ENCODE measurements at regions not wholly inside any gene's neighbourhood (a gene's known extent, or its start where the extent isn't known, plus 50 kb on each side); places are given as distances from the start of the nearest gene placed in this dataset.
"Not testable (repeated sequence)": the region's sequence is repeated elsewhere in the genome, so short reads cannot be mapped to it uniquely, and the experiment has no call there.

- DNase-seq (ENCODE audit: low read depth): no peak
Observed at GRCh38 chr6:15901141-15902115, 227.5 kb upstream of the MYLIP start.

DNA sequence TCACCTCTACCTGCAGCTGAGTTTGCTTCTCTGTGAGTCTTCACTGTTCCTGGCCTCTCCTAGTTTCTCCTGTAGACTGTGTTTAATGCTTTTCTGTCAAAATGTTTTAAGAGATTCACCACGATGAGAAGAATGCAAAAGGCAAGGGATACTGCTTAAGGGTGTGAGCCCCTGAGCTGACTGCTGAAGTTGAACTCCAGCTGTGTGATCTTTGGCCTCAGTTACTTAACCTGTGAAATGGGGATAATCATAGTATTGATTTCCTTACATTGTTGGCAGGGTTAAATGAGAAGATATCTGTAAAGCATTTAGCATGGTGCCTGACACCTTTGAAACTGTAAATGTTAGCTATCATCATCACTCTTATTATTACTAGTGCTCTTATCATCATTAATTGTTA lies 230.2 kb upstream of the MYLIP start:
- no peak for DNase-seq (ENCODE audit: low read depth)

DNA sequence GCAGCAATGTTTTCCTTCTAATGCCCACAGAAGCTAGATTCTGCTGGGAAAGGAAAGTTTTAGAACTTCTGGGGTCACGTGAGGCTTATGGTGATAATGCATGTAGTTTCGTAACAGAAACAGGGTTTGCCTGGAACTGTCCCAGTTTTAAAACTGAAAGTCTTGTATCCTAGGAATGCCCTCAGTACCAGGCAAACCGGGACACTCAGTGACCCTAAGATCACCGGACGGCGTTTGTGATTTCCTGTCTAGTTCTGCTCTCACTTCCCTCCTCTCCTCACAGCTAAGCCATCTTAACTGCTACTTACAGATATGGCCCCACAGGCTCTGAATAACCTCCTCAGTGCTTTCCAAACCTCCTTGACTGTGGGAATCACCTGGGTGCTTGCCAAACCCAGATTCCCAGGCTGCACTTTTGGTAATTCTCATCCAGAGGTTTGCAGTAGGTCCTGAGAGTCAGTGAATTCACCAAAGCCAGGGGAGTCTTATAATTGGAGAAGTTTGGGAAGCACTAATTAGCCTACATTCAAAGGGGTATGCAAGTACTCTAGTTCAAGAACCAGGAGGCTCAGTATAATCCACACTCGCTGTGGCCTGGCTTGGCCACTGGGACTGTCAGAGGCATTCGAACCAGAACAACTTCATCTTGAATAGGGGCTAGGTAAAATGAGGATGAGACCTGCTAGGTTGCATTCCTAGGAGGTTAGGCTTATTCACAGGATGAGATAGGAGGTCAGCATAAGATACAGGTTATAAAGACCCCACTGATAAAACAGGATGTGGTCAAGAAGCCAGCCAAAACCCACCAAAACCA lies 231.6 kb upstream of the MYLIP start:
- DNase-seq (ENCODE audit: low read depth): no peak

GRCh38 chr6:15894973-15895725 lies 232.3 kb upstream of the DTNBP1 start:
- no peak for DNase-seq (ENCODE audit: low read depth)

DNA sequence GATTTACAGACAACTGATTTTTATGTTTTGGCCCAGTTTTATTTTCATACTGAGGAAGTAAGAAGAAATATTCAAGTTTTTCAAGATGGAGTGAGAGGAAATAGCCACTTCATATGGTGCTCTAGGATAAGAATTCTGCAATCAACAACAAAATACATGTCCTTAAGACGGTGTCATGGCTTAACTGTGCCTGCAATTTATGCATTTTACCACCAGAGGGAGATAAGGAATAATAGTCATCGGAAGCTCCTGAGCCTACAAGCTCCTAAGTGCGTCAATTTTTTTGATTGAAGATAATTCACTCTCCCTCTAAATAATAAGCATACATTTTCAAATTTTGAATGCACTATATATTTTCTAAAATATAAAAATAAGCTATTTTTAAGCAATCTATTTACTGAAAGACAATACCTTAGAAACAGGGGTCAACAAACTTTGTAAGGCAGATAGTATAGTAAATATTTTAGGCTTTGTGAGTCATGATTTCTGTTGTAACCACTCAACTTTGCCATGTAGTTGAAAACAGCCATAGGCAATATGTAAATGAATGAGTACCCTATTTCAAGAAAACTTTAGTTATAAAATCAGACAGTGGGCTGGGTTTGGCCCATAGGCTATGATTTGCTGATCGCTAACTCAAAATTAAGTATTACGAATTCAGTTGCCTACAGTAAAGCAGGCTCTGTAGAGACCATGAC lies 230.9 kb upstream of the DTNBP1 start:
- no peak for DNase-seq (ENCODE audit: low read depth)

- DNase-seq (ENCODE audit: low read depth): no peak
Observed at GRCh38 chr6:15892369-15892768, 229.5 kb upstream of the DTNBP1 start.

- no peak for DNase-seq (ENCODE audit: low read depth)
Observed at GRCh38 chr6:15888798-15889772, 226.3 kb upstream of the DTNBP1 start.

DNA sequence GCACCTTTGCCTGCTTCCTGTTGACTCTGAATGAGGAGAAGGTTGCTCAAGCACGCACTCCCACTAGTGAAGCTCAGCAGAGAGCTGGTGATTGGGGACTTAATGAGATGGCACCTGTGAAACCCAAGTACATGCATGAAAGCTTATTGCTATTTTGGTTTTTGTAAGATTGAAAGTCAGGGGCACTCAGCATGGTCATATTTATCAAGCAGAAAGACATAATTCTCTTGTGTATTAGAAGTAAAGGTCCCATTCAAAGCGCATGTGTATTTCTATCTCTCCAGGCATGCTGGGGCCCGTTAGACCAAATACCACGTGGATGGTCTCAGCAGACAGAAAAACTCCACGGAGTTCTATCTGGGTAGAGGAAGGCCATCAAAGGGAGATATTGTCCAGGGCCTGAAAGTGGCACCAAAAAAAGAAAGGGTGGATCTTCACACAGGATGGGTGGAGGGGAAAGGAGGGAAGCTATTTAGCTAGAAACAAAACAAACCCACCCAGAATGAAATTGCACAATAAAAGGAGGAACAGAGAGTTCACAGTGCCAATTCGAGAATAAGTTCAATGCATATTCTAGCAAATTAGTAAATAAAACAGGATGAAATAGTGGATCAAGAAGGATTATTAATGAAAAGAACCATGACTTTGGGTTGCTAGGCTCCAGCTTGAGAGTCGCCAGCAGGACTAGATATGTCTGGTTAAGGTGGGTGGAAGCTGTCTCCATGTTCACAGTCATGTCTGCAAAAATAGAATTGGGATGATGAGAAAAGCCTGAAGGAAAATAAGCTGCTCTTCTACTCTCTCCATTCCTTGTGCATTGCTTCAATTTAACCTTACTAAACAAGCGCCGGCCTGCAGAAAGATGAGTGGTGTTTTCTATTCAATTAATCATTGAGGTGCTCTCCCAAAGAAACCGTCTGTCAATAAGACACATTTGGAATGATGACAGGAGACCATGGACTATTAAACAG lies 224.9 kb upstream of the DTNBP1 start:
- no peak for DNase-seq (ENCODE audit: low read depth)

- DNase-seq (ENCODE audit: low read depth): no peak
Observed at GRCh38 chr6:15885624-15886023, 222.8 kb upstream of the DTNBP1 start.

GRCh38 chr6:15883593-15883992 lies 220.8 kb upstream of the DTNBP1 start:
- DNase-seq (ENCODE audit: low read depth): not testable (repeated sequence)

DNA sequence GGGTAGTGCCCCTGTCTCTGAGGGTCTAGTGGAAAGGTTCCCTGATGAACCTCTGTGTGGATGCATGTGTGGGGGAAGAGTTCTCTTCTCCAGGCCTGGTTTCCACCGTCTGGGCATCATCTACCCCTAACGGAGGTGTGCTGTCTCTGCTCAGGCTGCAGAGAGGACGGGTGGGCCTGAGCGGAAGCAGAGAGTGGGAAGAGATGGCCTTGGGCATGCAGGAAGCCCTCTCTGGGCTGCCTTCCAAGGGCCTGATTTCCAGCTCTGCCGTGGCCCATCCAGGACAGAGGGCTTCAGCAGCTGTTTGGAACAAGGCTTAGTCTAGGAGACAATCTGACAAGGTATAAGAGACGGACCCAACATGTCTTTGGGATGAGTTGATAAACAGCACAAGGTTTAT lies 220.1 kb upstream of the DTNBP1 start:
- no peak for DNase-seq (ENCODE audit: low read depth)

- no peak for DNase-seq (ENCODE audit: low read depth)
Observed at GRCh38 chr6:15882345-15882744, 219.5 kb upstream of the DTNBP1 start.

DNA sequence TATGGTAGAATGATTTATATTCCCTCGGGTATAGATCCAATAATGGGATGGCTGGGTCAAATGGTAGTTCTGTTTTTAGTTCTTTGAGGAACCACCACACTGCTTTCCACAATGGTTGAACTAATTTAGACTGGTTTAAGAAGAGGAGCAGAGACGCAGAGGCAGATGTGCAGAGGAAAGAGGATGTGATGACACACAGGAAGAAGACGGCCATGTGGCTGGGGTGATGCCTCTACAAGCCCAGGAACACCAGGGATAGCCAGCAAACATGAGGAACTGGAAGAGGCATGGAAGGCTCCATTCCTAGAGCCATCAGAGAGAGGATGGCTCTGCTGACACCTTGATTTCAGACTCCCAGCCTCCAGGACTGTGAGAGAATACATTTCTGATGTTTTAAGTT lies 218.3 kb upstream of the DTNBP1 start:
- no peak for DNase-seq (ENCODE audit: low read depth)

DNA sequence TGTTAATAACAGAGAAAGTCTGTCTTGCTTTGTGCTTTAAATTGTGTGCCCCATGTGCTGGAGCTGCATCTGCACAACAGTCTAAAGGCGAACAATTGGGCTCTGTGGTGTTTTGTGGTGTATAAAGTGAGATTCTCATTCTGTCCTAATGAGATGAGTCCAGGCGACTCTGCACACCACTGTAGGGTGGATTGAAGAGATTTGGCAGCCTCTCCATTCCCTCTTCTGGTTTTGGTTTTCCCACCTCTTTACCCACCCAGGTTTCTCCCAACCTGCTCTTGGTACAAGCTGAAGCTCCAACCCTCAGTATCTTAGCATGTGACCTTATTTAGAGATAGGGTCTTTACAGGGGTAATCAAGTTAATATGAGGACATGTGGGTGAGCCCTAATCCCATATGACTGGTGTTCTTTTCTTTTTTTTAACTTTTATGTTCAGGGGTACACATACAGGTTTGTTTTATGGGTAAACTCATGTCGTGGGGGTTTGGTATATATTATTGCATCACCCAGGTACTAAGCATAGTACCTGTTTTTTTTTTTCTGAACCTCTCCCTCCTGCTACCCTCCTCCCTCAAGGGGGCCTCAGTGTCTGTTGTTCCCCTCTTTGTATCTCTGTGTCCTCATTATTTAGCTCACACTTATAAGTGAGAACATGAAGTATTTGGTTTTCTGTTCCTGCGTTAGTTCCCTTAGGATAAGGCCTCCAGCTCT lies 217.6 kb upstream of the DTNBP1 start:
- DNase-seq (ENCODE audit: low read depth): no peak

GRCh38 chr6:15879371-15880261 lies 216.8 kb upstream of the DTNBP1 start:
- peak; percentile 17 for DNase-seq (ENCODE audit: low read depth)

GRCh38 chr6:15877231-15877630 lies 214.4 kb upstream of the DTNBP1 start:
- DNase-seq (ENCODE audit: low read depth): no peak

- DNase-seq (ENCODE audit: low read depth): no peak
Observed at GRCh38 chr6:15876406-15876805, 213.6 kb upstream of the DTNBP1 start.

DNA sequence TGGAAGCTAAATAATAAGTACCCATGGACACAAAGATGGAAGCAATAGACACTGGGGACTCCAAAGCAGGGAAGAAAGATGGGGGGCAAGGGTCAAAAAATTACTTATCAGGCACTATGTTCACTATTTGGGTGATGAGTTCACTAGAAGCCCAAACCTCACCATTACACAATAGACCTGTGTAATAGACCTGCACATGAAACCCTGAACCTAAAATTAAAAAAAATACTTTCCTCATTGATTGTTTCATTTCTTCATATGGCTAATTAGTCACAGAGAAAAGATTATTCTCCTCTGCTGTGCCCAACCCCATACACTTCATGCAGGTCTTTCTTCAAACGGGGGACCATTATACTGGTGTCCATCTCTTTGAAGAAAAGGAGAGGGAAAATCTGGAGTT lies 213.0 kb upstream of the DTNBP1 start:
- DNase-seq (ENCODE audit: low read depth): no peak
